ENCODE measurements at regions not wholly inside any gene's neighbourhood (a gene's known extent, or its start where the extent isn't known, plus 50 kb on each side); places are given as distances from the start of the nearest gene placed in this dataset.

DNA sequence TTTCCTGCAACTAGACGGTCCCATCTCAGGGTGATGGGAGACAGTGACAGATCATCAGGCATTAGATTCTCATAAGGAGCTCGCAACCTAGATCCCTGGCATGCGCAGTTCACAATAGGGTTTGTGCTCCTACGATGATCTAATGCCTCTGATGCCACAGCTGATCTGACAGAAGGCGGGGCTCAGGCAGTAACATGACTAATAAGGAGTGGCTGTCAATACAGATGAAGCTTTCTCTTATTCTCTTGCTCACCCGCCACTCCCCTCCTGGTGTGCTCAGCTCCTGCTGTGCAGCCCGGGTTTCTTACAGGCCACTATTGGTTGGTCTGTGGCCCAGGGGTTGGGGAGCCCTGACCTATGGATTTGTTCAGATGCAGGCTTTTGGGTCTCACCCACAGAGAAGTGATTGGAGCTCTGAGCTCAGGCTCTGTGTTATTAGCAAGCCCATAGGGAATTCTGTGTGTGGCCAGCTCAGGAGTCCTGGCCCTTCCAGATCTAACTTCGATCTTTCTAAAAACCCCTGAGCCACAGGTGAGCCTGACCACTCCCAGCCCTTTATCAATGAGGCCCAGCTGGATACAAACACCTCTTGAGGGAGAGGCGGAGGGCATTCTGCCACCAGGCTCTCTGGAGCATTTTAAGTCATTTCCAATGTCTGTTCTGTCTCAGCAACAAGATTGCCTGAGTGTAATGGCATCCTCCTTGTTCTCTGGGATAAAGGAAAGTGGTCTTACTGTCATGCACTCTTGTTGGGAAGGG, 351.8 kb downstream of the BUD13 start:
- Mint-ChIP-seq H3K36me3 (ENCODE audit: low read depth) (no peaks in the 10 kb centered on the region), H3K4me3 (no peak overlapping the region), H3K27me3 (peaks cover 41% of the 10 kb centered on the region), H3K4me1 (peaks cover 3% of the 10 kb centered on the region), H3K27ac (no peak overlapping the region)
- DNase-seq: no peak
- ATAC-seq: no peak
- no peaks in the 10 kb centered on the region for H3K9me3 ChIP-seq (ENCODE audit: control insufficient read depth, low read length, poor library complexity, severe bottlenecking)

DNA sequence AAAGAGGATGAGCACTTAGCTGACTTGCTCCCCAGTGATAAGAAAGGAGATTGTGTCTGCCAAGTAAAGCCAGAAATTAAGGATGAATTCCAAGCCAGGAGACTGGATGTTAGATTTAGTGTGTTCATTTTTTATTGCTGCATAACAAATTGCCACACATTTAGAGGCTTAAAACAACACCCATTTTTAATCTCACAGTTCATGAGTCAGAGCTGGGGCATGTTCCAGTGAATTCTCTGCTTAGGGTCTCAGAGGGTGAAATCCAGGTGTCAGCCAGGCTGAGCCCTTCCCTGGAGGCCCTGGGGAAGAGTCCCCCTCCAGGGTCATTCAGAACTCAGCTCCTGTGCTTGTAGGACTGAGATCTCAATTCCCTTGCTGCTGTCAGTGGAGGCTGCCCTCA, 352.8 kb downstream of the BUD13 start:
- Mint-ChIP-seq H3K4me1 (peaks cover 3% of the 10 kb centered on the region), H3K36me3 (ENCODE audit: low read depth) (no peaks in the 10 kb centered on the region), H3K4me3 (no peak overlapping the region), H3K27ac (no peak overlapping the region), H3K27me3 (peaks cover 42% of the 10 kb centered on the region)
- DNase-seq: no peak
- ATAC-seq: no peak
- H3K9me3 ChIP-seq (ENCODE audit: control insufficient read depth, low read length, poor library complexity, severe bottlenecking): no peaks in the 10 kb centered on the region

DNA sequence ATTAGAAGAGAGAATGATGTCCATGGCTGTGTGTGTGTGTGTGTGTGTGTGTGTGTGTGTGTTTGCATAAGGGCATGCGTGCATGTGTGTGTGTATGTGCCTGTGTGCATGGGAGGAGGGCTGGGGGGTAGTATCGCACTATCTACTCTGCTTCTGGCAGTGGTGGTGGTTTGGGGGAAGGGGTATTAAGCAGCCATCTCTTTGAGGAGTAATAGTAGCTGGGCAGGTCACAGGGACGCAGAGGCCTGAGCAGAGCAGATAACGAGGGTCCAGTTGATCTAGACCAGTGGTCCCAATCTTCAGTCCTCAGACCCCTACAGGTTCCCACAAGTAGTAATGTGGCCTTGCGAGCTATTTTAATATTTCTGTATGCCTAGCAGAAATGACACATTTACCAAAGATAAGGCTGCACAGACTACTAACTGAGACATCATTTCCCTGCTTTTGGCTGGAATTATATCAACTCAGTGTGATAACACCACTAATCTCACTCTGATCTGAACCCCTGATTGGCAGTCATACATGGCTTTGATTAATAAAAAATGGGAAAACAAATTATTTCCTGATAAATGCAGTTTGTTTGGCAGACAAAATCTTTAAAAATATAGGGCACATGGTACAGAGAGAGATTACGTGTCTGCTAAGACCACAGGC, 354.3 kb downstream of the BUD13 start:
- H3K27me3 Mint-ChIP-seq: peaks cover 43% of the 10 kb centered on the region
- no peak overlapping the region for H3K27ac Mint-ChIP-seq
- ATAC-seq (no peak), DNase-seq (no peak)
- no peaks in the 10 kb centered on the region for H3K36me3 Mint-ChIP-seq (ENCODE audit: low read depth)
- no peaks in the 10 kb centered on the region for H3K9me3 ChIP-seq (ENCODE audit: control insufficient read depth, low read length, poor library complexity, severe bottlenecking)
- H3K4me1 Mint-ChIP-seq: peaks cover 5% of the 10 kb centered on the region
- H3K4me3 Mint-ChIP-seq: no peak overlapping the region

GRCh38 chr11:116416852-116417251, 355.9 kb downstream of the BUD13 start:
- no peak overlapping the region for H3K27ac Mint-ChIP-seq
- DNase-seq (no peak), ATAC-seq (no peak)
- peaks cover 51% of the 10 kb centered on the region for H3K27me3 Mint-ChIP-seq
- H3K36me3 Mint-ChIP-seq (ENCODE audit: low read depth): no peaks in the 10 kb centered on the region
- H3K9me3 ChIP-seq (ENCODE audit: control insufficient read depth, low read length, poor library complexity, severe bottlenecking): no peaks in the 10 kb centered on the region
- H3K4me3 Mint-ChIP-seq: no peak overlapping the region
- peaks cover 2% of the 10 kb centered on the region for H3K4me1 Mint-ChIP-seq

DNA sequence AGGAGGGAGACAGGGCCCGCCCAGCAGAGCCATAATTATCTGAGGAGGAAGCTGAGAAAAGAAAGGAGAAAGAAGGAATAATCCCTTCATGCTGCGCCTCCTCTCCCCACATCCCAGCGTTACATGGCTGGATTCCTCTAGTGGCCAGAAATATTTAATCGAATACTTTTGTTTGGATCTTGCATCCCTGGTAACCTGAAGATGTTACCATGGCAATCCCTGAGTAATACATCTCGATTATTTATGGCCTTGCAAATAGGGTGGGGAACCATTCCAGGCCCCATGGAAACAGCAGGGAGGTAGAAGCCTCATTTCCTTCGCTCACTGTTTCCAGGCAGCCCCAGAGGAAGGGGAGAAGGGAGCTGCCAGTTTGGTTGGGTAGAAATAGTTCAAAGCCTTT, 357.7 kb downstream of the BUD13 start:
- no peak for DNase-seq
- H3K27me3 Mint-ChIP-seq: peaks cover 35% of the 10 kb centered on the region
- no peak overlapping the region for H3K4me3 Mint-ChIP-seq
- peaks cover 2% of the 10 kb centered on the region for H3K4me1 Mint-ChIP-seq
- ATAC-seq: no peak
- H3K9me3 ChIP-seq (ENCODE audit: control insufficient read depth, low read length, poor library complexity, severe bottlenecking): no peaks in the 10 kb centered on the region
- no peaks in the 10 kb centered on the region for H3K36me3 Mint-ChIP-seq (ENCODE audit: low read depth)
- no peak overlapping the region for H3K27ac Mint-ChIP-seq

DNA sequence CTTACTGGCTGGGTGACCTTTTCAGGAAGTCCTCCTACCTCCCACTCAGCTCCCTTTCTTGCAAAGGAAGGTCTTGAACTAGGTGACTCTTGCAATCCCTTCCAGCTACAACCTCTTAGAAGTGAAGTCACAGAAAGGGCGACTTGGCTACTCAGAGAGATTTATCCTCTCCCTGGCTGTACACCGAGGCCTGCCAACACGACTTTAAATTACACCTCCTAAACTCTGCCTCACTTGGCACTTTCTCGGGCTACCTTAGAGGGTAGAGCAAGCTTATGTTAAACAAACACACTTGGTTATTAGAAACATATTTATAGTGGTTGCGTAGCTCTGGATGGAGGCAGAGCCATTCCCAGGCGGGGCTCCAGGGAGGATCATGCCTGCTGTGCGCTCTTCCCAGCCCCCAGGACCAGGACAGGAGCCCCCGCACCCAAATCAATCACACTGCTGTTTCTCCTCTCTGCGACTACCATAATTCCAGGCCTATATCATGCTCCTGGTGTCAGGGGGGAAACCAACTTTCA, 358.4 kb downstream of the BUD13 start:
- H3K4me1 Mint-ChIP-seq: peaks cover 2% of the 10 kb centered on the region
- no peak overlapping the region for H3K27ac Mint-ChIP-seq
- H3K4me3 Mint-ChIP-seq: no peak overlapping the region
- ATAC-seq (no peak), DNase-seq (no peak)
- peaks cover 28% of the 10 kb centered on the region for H3K27me3 Mint-ChIP-seq
- no peaks in the 10 kb centered on the region for H3K36me3 Mint-ChIP-seq (ENCODE audit: low read depth)
- no peaks in the 10 kb centered on the region for H3K9me3 ChIP-seq (ENCODE audit: control insufficient read depth, low read length, poor library complexity, severe bottlenecking)

DNA sequence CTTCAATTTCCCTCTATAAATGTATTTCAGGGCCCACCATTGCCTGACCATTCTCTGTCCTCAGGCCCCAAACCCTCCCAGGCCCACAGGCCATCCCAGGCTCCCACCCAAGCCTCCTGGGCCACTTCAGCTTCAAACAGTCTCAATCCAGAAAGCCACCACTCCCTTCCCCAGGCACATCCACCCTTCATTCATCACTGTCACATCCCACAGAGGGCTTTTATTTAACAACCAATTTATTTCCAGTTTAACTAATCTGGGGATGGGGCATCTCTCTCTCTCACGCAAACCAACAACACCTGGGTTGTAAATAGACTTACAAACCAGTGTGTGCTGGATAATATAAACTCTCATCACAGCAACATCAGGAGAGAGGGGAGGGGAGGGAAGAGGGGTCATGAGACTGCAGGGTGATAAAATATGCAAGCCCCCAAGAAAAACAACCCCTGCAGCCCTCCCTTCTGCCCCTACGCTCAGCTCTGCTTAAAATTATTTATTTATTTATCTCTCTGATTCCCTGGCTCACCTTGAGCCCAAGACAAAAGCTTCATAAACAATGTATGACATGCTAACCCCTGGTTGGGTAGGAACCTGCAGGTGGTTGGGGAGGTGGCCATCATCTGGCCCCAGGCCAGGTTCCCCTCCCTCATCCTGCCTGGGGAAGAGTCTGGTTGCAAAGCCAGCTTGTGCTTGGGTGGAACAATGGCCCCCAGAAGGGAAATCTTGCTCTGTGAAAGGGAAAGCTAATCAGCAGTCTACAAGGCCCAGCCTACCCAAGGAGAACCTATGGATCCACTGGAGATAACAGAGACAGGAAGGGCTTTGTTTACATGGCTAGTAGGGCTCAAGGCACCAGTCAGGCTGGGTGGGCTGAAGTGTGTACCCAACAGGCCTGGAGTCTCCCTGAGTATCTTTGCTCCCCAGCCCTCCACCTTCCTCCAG, 359.2 kb downstream of the BUD13 start:
- Mint-ChIP-seq H3K4me3 (no peak overlapping the region), H3K27ac (no peak overlapping the region), H3K4me1 (peaks cover 2% of the 10 kb centered on the region), H3K27me3 (peaks cover 28% of the 10 kb centered on the region), H3K36me3 (ENCODE audit: low read depth) (no peaks in the 10 kb centered on the region)
- no peaks in the 10 kb centered on the region for H3K9me3 ChIP-seq (ENCODE audit: control insufficient read depth, low read length, poor library complexity, severe bottlenecking)
- ATAC-seq (no peak), DNase-seq (no peak)

DNA sequence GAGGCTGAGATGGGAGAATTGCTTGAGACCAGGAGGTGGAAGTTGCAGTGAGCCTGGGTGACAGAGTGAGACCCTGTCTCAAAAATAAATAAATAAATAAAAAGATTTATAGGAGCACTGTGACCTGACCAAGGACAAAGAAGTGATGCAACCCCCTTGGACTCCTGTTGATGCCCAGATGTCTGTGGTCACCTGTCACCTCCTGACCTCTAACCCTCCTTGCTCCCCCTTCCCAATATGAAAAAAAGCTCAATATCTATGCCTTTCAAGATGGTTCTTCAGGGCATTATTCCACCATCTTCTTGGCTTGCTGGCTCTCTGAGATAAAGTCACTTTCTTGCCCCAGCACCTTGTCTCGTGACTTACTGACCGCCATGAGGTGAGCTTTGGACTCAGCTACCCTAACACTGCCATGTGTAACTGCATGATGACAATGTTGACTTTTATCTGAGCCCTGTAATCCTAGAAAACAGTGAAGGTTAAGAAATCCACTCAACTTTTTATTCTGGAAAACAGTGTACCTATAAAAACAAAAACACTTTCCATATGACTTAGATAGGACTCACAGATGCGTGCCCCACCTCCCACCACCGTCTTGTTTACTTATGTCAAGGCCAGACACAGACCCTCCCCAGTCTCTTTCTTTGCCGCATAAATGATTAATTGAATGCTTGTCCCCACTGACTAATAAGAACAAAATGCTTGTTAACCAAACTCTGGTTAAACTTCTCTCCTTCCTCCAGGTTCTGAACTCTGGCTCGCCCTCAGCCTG, 360.5 kb downstream of the BUD13 start:
- Mint-ChIP-seq H3K4me1 (peaks cover 2% of the 10 kb centered on the region), H3K36me3 (ENCODE audit: low read depth) (no peaks in the 10 kb centered on the region), H3K4me3 (no peak overlapping the region), H3K27me3 (peaks cover 28% of the 10 kb centered on the region), H3K27ac (no peak overlapping the region)
- ATAC-seq (no peak), DNase-seq (no peak)
- no peaks in the 10 kb centered on the region for H3K9me3 ChIP-seq (ENCODE audit: control insufficient read depth, low read length, poor library complexity, severe bottlenecking)

- Mint-ChIP-seq H3K4me3 (no peak overlapping the region), H3K4me1 (no peaks in the 10 kb centered on the region), H3K27ac (no peak overlapping the region), H3K27me3 (peaks cover 18% of the 10 kb centered on the region), H3K36me3 (ENCODE audit: low read depth) (no peaks in the 10 kb centered on the region)
- no peaks in the 10 kb centered on the region for H3K9me3 ChIP-seq (ENCODE audit: control insufficient read depth, low read length, poor library complexity, severe bottlenecking)
- ATAC-seq (no peak), DNase-seq (no peak)
Measured at GRCh38 chr11:116409238-116409637, 363.5 kb downstream of the BUD13 start.

DNA sequence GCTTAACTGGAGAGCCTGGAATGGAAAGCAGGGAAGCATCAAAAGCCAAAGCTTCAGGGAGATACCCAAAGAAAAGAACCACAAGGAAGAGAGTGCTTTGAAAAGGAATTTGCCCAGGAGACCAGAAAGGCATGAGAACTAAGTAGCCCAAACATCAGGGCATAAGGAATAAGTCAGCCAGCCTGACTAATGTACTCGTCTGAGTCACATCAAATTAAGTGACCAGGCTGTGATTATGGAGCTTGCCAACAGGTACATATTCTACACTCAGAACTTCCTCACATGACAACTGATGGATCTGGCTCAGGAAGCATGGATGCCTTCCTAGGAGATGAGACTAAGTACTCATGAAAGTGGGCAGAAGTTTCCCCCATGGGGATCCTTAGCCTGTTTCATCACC, 366.7 kb downstream of the BUD13 start:
- no peaks in the 10 kb centered on the region for H3K4me1 Mint-ChIP-seq
- no peak overlapping the region for H3K27ac Mint-ChIP-seq
- H3K4me3 Mint-ChIP-seq: no peak overlapping the region
- H3K27me3 Mint-ChIP-seq: peaks cover 11% of the 10 kb centered on the region
- DNase-seq (no peak), ATAC-seq (no peak)
- H3K36me3 Mint-ChIP-seq (ENCODE audit: low read depth): no peaks in the 10 kb centered on the region
- no peaks in the 10 kb centered on the region for H3K9me3 ChIP-seq (ENCODE audit: control insufficient read depth, low read length, poor library complexity, severe bottlenecking)

DNA sequence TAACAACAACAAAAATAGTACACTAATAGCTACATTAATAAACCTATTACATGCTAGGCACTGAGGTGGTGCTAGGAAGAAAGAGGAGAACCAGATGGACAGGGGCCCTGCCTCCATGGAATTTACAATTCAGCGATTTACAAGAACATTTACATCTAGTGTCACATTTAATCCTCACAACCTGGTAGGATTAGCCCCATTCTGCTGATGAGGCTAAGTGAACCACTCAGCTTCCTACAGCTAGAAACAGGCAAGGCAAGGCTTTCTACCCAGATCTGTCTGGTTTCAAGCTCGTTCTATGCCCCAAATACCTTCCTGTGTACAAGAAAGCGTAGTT, 368.4 kb downstream of the BUD13 start:
- DNase-seq (no peak), ATAC-seq (no peak)
- Mint-ChIP-seq H3K27me3 (peaks cover 11% of the 10 kb centered on the region), H3K36me3 (ENCODE audit: low read depth) (no peaks in the 10 kb centered on the region), H3K4me1 (no peaks in the 10 kb centered on the region), H3K4me3 (no peak overlapping the region), H3K27ac (no peak overlapping the region)
- H3K9me3 ChIP-seq (ENCODE audit: control insufficient read depth, low read length, poor library complexity, severe bottlenecking): no peaks in the 10 kb centered on the region

DNA sequence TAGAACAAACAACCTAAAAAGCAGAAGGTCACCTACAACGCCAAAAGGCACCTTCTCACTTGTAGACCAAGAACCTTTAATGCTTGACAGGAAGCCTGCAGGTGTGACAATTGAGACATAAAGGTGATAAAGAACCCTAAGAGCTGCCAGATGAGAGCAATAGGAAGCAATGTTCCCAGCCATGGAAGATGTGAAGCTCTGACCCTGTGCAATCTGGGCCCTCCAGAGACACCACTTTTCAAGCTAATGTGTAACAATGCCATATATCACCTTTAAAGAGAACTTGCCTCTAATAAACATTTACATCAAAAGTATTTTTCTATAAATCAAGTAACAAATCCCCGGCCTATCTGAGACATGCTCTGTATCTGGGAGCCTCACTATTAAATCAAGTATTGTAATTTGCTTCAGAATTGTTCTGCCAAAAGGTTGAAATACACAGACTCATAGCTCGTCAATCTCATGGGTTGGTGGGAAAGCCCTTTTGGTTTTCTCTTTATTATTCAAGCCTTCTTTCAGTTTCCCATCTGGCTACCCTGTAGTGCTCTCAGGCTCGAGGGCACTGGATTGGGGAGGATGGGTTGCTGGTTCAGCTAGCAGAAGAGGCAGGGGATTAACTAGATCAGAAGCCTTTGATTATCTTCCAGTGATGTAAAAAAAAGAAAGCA, 368.9 kb downstream of the BUD13 start:
- no peak for DNase-seq
- no peaks in the 10 kb centered on the region for H3K9me3 ChIP-seq (ENCODE audit: control insufficient read depth, low read length, poor library complexity, severe bottlenecking)
- Mint-ChIP-seq H3K4me1 (no peaks in the 10 kb centered on the region), H3K4me3 (no peak overlapping the region), H3K36me3 (ENCODE audit: low read depth) (no peaks in the 10 kb centered on the region), H3K27me3 (peaks cover 11% of the 10 kb centered on the region), H3K27ac (no peak overlapping the region)
- ATAC-seq: no peak

All from T-helper 17 cell (primary cell).